ENCODE measurements at regions not wholly inside any gene's neighbourhood (a gene's known extent, or its start where the extent isn't known, plus 50 kb on each side); places are given as distances from the start of the nearest gene placed in this dataset.

DNA sequence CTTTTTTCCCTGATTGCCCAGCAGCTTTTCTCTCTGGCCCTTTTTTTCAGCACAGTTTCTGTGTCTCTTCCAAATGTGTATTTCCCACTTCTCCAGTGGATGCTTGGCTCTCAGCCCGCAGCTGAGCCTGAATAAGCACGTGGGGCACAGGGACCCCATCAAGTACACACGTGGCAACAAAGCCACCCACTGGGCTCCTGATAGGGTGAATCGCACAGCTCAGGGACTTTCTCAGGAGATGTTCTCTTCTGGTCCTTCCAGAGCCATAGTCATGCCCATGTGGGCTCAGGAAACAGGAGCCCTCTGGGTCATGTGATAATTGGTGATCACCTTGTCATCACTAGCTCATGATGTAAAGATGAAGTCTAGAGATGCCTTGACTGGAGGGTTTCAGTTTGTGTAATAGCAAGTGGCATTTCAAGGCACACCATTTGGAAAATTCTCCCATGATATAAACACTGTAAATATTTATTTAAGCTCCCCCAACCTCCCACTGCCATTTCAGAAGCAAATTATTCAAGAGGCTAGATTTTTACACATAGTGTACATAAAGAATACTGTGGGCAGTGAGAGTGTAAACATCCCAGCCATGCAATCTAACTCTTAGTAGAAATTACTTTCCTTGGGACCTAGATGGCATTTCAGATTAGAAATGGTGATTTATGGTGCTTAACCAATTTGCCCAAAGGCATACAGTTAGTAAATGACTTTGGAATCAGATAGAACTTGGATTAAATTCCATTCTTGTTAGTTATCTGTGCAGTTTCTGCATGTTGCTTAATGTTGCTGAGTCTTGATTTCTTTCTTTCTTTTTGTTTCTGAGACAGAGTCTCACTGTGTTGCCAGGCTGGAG is 597.5 kb downstream of the SLC4A3 start:
- DNase-seq (ENCODE audit: low spot score) = no peak

DNA sequence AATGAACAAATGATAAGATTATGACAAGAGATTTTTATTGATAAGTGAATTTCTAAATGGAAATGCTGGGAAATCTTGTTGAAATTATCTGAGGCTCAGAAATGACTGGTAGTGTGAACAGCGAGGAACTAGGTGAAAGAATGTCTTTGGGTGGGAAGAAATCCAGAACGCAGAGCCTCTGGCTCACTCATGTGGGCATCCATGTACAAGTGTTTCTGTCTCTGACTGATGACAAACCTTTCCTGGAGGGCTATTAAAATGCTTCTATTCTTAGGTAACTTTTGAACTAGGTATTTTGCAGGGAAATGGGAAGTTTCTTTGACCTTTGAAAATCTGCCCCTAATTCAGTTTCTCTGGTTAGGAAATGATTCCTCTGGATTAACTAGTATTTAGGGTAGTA is 598.6 kb downstream of the SLC4A3 start:
- no peak for DNase-seq (ENCODE audit: low spot score)

DNA sequence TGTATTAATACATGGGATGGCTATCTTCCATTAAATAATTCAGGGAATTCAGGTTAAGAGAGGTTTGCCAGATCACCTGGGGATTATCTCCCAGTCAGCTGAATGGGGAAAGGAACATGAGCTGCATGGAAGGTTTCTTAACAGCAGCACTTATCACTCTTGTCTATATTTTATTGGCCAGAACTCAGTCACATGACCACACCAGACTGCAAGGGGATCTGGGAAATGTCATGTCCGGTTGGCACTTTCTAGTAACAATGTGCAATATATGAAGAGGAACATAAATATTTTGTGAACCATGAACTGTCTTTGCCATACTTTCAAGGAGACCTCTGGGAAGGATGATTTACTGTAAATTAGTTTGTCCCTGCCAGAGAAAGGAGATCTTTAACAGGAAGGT is 599.1 kb downstream of the SLC4A3 start:
- DNase-seq (ENCODE audit: low spot score) = no peak

DNA sequence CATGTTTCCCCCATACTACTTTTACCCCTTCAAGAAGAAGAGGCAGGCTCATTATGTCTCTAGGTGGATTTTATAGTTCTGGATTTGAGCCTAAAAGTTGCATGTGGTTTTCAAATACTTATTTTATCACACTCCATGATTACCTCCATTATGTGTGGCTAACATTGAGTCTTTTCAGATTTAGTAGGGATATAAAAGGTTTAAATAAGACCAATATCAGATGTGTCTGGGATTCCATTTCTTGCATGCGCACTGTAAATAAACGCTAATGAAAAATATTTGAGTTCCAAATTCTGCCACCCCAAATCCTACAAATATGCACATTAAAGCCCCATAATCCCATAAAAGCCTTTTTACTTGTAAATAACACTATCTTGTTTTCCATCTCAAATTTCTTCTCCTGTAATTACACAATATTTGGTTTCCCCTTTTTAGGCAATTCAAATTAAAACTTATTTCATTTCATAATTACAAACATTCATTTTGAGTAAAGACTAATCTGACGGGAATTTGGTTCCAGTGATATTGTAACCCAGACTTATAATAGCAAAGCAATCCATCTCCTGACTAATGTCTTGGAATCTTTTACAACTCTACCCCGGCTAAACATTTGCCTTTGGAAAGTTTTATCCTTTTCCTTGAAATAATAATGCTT is 600.0 kb downstream of the SLC4A3 start:
- DNase-seq (ENCODE audit: low spot score) = no peak

DNA sequence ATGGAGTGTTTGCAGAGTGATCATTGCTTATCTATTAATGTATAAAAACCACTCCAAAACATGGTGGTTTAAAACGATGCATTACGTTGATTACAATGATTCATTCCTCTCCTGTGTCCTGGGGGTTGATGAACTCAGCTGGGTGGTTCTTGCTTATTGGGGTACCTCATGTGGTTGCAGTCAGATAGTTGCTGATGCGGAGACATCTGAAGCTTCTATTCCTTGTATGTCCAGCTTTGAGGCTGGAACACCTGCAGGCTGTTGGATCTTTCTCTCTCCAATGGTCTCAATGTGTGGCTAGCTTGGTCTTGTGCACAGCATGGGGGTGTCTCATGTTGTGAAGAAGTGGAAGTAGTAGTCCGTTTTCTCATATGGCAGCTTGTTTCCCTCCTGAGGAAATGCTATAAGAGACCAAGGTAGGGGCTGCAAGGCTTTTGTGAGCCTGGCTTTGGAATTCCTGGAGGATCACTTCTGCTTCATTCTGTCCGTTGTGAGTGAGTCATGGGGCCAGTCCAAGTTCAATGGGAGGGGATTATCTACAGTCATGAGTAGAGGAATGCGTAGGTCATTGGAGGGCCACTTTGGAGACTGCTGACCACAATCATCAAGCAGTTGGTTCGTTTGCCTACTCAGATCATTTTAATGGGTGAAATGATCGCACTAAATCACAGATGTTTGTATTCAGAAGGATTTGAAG is 601.0 kb downstream of the SLC4A3 start:
- peak; percentile 53 for DNase-seq (ENCODE audit: low spot score)

DNA sequence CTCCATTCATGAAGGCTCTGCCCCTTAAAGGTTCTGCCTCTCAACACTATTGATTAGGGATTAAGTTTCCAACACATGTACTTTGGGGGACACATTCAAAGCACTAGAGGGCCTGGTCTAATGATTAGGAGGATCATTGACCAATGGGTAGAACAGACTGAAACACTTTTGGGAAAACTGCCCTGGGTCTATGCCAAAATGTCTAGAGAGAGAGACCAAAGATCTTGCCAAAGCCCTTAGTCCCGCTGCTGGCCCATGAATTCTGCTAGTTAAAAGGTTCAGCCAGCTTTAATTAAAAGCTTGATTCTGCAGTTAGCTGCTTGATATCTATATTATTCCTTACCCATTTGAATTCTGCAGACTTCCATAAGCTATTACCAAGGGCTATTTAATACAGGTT is 613.2 kb downstream of the SLC4A3 start:
- no peak for DNase-seq (ENCODE audit: low spot score)

DNA sequence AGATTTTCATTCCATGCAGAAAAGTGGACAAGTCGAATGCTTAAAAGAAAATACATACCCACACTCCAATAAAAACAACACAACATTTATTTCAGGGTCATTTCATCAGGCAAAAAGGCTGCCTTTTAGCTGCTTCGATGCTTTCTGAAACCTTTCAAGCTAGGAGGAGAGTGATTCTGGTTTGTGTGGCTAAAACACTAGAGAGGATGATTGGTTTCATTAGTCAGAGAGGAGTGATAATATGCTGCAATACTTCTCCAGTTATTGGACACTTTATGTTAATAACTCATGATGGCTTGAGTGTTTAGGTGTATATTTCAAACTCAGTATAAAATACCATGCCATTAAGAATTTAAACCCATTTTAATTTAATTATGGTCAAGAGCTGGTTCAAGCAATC is 614.0 kb downstream of the SLC4A3 start:
- DNase-seq (ENCODE audit: low spot score) = no peak

DNA sequence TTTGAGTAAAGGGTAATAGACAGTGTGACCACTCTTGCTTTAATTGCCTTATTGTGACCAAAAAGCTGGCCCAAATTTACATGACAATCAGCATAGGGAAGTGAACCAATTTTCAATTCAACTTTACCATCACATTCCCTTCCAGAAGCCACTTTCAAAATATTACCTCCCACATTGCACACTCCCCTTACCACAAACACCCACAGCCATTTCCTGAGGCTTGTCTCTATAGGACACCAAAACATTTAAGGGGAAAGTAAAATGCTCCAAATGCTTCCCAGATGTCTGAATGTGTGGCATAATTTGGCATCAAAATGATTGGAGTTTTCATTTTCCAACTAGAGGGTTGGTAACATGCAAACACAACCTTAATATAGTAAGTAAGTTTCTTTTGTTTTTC is 616.1 kb downstream of the SLC4A3 start:
- no peak for DNase-seq (ENCODE audit: low spot score)

DNA sequence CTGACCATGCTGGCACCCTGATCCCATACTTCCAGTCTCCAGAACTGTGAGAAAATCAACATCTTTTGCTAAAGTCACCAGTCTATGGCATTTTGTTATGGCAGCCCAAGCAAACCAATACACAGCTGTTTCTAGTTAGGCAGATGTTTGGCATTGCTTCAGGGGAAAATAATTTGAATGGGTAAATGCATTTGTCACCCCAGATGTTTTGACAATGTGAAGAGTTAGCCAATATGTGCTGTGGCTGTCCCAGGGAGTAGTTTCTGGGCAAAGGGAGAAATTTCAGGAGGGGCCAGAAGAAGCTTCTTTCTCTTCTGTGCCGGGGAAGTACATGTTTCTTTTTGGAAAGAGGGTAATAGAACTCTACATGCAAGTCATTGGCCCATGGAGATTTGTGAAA is 619.0 kb downstream of the SLC4A3 start:
- no peak for DNase-seq (ENCODE audit: low spot score)

DNA sequence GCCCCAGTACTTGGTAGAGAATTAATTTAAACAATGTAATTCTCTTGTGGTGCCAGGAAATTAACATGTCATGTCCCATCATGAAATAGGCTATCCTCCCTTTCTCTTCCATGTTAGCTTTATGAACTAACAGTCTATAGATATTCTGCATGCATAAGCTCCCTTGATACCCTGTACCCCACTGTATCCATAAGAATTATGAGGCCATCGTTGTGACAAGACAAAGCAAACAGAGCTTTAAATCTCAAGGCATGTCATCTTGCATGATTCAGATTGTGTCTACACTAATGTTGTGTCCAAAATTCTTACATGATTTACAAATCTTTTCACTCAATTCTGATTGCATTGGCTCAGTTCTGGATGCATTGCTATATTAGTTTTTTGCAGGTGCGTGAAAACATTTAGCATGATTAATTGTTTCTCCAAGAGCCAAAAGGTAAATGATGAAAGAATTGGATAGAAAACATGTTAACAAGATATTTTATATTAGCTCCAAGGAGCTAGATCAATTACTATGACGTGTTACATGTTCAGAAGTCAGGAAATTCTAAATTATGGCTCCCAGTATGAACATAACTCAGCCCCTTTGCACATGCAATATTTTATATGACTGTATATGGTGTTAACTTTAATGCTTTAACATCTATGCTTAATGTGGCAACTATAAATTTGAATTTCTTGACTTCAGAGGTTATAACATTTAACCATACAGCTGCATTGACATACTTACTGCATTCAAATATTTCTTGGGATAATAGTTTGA is 620.3 kb downstream of the SLC4A3 start:
- DNase-seq (ENCODE audit: low spot score) = no peak

DNA sequence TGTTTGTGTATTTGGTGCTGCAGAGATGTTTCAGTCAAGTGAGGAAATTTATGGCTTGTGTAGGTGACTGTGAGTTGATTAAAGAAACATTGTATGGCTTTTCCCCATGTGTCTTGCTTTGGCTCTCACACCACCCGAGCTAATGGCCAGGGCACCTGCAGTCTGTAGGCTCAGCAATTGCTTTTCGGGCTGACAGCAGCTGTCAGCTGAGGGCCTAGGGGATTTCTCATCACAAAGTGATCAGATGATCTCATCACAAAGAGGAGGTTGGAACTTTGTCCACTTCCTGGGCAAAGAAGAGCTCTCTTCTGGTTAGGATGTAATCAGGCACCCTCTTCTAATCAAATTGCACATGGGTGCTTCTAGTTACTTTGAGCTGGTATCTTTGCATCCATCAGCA is 632.2 kb downstream of the SLC4A3 start:
- no peak for DNase-seq (ENCODE audit: low spot score)

DNA sequence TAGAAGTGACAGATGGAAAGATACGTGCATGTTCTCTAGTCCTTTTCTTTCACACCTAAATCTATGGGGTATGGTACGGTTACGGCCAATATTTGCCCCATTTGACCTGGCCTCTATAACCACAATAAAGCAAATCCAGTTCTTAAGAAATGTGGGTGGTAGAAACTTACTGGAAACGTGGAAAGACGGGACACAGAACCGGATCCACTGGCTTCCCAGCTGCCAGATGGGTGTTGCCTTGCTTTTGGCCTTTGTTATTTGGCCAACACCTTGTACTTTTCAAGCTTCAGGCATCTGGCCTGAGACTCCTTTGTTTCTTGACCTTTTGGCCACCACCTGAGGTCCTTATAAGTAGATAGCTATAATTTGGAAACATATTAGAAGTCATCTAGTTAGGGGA is 635.9 kb downstream of the SLC4A3 start:
- DNase-seq (ENCODE audit: low spot score) = no peak

DNA sequence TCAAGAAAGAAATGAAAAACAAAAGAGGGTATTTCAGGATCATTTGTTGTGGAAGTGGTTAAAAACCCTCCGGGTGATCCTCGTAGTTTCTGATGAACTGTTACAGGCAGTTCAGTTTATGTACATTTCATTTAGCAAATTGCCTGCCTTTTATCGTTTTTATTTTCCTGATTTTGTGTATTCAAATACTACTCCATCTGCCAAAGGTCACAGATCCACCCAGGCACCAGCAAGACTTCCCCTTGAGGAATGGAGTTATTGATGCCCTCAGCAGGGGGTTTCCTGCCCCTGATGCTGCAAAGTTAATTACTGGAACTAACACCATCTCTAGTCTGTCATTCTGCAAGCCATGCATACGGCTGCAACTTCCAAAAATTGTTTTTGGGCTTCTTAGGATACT is 641.9 kb downstream of the SLC4A3 start:
- no peak for DNase-seq (ENCODE audit: low spot score)

DNA sequence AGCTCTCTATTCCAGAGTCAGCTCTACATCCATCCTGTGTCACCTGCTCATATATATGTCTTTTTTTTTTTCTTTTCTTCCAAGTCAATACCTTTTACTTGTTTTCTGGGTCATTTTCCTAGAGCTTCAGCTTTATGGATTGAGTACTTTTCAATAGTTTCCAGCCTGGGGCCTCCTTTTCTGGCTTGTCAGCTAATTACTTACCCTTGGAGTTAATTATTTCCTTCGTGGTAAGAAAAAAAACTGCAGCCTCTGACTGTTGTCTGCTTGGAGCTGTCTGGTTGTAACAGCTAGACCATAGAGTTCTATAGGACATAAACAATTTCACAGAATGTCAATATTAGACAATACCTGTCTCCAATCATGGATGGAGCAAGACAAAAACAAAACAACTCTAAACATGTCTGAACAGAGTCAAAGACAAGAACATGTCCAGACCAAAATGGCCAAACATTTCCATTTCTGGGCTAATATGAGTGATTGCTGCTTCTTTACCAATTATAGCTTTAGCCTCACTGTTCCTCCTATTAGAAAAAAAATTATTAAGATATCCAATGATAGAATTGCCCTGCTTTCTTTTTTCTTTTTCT is 643.1 kb downstream of the SLC4A3 start:
- no peak for DNase-seq (ENCODE audit: low spot score)

DNA sequence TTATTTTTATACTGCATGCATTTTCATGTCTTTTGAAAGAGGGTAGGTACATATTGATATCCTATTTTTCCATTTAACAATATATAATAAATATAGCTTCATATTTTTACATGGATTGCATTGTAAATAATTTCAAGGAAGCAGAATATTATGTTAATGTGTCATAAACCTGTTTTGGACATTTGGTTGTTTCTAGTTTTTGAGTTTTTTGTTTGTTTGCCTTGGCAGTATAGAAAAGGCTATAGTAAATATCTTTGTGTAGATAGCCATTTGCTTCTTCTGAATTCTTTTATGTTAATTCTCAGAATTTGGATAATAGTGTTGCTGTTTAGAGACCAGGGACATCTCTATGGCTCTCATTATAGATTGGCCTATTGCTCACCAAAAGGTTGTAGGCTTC is 645.2 kb downstream of the SLC4A3 start:
- DNase-seq (ENCODE audit: low spot score) = no peak

DNA sequence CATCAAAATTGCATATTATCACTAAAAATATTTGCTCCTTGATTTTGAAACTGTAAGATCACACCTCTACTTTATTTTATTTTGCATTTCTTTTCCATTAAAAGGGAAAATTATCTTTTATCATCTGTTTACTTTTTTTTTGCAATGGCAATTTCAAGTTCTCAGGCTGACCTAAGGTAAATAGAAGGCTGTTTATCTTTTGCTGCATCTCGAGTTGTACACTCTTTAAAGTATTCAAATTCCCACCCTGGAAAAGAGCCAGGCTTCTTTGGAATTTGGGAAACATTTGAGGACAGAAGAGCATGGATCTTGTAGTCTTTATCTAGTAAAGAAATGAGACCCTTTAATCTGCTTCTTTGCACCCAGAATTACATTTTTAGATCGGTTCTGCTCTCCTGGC is 645.7 kb downstream of the SLC4A3 start:
- DNase-seq (ENCODE audit: low spot score) = no peak

DNA sequence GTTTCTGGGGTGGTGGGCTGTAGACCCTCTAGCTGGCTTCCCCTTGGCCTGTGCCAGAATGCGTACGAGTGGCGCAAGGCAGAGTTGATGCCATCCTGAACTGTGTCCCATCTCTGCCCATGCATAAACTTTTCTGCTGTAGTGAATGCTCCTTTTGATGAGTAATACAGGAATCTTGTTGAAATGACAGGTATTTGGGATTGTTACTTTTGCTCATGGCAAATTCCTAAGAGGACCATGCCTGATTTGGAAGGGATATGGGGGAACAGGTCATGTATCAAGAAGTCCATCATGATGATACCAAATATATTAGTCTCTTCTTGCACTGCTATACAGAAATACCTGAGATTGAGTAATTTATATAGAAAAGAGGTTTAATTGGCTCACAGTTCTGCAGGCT is 648.0 kb downstream of the SLC4A3 start:
- no peak for DNase-seq (ENCODE audit: low spot score)

DNA sequence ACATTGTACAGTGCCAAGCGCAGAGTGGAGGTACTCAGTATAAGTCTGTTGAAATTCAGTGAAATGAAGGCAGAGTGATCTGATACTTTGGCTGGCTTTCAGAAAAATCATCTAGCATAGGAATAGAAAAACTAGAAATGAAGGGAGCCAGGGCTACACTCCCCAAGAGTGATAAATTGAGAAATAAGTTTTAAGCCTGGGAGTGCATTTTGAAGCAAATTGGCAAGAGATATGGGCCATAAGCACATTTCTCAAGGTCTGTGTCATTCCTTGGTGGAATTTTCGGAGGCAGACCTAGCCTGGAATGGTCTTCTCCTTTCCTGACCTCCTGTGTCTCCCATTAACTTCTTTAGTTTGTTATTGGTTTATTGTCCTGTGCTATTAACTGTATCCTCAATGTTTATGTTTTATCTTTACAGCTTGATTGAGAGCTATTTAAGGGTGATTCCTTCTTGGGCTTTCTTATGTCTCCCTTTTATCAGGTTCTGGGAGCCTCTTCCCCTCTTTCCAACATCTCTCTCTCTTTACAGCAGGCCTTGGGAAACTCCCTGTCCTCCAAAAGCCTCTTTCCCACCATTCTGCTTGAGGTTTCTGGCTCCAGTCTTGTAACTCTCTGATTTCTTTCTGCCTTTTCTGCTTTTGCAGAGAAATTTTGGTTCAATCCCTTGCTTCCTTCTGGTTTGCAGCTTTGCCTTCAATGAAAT is 649.5 kb downstream of the SLC4A3 start:
- DNase-seq (ENCODE audit: low spot score) = no peak

DNA sequence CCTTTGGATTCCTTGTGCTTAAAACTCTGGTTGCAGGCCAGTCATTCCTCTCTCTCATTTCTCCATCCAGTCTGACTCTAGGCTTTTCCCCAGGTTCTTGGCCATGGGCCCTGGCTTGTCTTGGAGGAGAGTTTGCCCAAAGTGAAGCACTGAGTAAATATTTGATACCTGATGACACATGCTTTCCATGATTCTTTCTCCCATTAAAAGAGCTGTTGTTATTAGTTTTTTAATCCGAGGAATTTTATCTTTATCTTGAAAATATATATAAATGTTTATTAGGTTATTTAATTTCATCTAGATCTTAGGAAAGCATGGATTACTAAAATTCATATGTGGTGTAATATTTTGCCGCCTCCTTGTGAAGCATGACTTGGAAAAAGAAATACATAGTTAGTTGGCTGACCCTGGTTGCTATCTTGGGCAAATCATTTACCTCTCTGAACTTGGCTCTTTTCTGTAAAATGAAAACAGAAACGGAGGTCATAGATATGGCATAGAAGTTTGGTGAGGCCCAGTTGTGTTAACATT is 650.1 kb downstream of the SLC4A3 start:
- DNase-seq (ENCODE audit: low spot score) = peak; percentile 11

DNA sequence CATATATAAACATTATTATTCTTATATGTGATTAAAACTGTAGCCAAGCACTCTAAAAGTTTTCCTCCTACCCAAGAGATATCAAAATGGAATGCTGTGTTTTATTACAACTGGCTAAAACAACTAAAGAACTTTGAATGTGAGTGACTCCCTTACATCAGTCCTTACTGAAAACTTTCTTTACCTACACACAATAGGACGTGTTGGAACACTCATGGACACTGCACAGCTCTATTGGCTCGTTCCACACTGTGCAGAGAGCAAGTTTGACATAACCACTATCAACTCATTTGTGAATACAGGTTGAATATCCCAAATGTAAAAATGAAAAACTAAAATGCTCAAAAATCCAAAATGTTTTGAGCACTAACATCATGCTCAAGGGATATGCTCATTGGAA is 650.6 kb downstream of the SLC4A3 start:
- no peak for DNase-seq (ENCODE audit: low spot score)

DNA sequence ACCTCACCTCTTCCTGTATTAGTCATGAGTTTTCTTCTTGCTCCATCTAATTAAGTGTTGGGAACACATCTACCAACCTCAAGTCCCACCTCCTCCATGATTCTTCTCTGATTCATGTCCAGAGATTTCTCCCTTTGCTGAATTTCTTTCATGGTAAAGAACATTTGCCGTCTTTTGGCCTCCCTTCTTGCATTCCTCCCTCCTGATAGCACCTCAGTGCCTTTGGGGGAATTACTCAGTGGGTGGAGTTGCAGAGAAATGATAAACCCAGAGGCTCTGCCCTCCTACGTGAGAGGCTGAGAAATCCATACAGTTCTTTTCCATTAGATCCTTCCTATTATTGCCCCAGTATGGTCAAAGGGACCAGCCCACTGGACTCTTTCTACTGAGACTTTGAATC is 651.9 kb downstream of the SLC4A3 start:
- DNase-seq (ENCODE audit: low spot score) = no peak
